ENCODE measurements at regions not wholly inside any gene's neighbourhood (a gene's known extent, or its start where the extent isn't known, plus 50 kb on each side); places are given as distances from the start of the nearest gene placed in this dataset.

DNA sequence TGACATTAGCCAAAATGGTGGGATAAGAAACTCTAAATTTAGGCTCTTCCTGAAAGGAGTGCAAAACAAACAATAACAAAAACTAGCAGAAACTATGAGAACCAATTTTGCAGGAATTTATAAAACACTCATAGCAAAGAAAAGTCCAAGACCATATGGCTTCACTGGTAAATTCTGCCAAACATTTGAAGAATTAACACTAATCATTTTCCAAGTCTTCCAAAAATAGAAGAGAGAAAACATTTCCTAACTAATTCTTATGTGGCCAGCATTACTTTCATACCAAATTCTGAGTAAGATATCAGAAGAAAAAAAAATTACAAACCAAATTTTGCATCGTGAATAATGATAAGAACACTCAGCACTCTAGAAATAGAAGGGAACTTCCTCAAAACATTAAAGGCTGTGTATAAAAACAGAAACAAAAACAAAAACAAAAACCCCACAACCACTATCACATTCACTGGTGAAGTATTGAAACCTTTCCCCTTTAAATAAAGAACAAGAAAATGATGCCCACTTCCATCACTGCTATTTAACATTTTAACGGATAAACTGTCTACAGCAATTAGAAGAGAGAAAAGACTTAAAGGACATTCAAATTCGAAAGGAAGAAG lies 524.3 kb upstream of the GALNTL6 start:
- Histone ChIP-seq H3K27ac (ENCODE audit: low read depth, low read length) (no peak overlapping the region), H3K9me3 (ENCODE audit: control insufficient read depth, insufficient read depth, low read length) (peaks cover 7% of the 10 kb centered on the region; the same call in 1 of the 2 replicates), H3K27me3 (ENCODE audit: control insufficient read depth, insufficient read depth, low read length) (no peaks in the 10 kb centered on the region), H3K4me3 (ENCODE audit: low read depth, low read length) (no peak overlapping the region)
- TF ChIP-seq, protein P1, sequence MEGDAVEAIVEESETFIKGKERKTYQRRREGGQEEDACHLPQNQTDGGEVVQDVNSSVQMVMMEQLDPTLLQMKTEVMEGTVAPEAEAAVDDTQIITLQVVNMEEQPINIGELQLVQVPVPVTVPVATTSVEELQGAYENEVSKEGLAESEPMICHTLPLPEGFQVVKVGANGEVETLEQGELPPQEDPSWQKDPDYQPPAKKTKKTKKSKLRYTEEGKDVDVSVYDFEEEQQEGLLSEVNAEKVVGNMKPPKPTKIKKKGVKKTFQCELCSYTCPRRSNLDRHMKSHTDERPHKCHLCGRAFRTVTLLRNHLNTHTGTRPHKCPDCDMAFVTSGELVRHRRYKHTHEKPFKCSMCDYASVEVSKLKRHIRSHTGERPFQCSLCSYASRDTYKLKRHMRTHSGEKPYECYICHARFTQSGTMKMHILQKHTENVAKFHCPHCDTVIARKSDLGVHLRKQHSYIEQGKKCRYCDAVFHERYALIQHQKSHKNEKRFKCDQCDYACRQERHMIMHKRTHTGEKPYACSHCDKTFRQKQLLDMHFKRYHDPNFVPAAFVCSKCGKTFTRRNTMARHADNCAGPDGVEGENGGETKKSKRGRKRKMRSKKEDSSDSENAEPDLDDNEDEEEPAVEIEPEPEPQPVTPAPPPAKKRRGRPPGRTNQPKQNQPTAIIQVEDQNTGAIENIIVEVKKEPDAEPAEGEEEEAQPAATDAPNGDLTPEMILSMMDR (IDR thresholded peaks at IDR 0.05; ENCODE audit: low read depth, low read length): no peak
- no peak for DNase-seq (ENCODE audit: low read depth, low spot score)
- ChIA-PET POLR2A (no interaction called here), CTCF (no interaction called here)

DNA sequence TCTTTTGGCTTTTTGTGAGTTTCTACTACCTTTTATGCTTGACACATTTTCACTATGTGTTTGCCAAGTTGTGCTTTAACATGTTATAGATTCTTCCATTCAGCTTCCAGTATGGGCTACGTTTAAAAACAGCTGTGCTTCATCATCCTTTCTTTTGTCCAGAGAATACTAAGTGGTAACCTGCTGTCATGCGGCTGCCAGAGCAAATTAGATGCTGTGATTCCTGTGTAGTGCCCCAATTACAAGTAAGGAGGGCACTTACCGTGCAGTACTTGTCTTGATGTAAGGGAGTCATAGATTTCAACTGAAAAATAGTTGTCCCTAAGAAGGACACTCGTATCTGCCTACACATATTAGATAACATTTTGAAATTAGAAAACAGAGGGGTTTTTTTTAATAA lies 531.8 kb upstream of the GALNTL6 start:
- POLR2A ChIA-PET: no interaction called here
- no peak for DNase-seq (ENCODE audit: low read depth, low spot score)
- CTCF ChIA-PET: no interaction called here
- Histone ChIP-seq H3K4me3 (ENCODE audit: low read depth, low read length) (no peak overlapping the region), H3K27ac (ENCODE audit: low read depth, low read length) (no peak overlapping the region), H3K27me3 (ENCODE audit: control insufficient read depth, insufficient read depth, low read length) (no peaks in the 10 kb centered on the region), H3K9me3 (ENCODE audit: control insufficient read depth, insufficient read depth, low read length) (peaks cover 3% of the 10 kb centered on the region; the same call in 1 of the 2 replicates)
- TF ChIP-seq, protein P1 (IDR thresholded peaks at IDR 0.05; ENCODE audit: low read depth, low read length): no peak

DNA sequence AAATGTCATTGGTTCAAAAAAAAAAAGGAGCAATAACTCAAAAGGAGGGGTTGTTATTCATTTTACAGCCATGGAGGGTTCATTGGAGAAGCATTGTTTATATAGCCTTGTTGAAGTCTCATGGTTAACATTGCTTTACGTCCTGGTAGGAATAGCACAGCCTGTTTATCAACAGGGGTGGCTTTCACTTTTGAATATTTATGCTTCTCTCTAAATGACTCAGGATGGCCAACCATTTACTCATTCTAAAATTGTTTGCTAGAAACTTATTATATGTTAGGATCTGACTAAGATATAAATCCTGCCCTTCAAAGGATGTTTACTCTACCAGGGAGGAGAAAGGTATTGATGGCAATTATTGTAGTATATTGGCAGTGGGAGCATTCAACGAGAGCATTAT lies 534.1 kb upstream of the GALNTL6 start:
- Histone ChIP-seq H3K27ac (ENCODE audit: low read depth, low read length) (no peak overlapping the region), H3K27me3 (ENCODE audit: control insufficient read depth, insufficient read depth, low read length) (no peaks in the 10 kb centered on the region), H3K4me3 (ENCODE audit: low read depth, low read length) (no peak overlapping the region), H3K9me3 (ENCODE audit: control insufficient read depth, insufficient read depth, low read length) (no peaks in the 10 kb centered on the region)
- DNase-seq (ENCODE audit: low read depth, low spot score): no peak
- ChIA-PET CTCF (no interaction called here), POLR2A (no interaction called here)
- TF ChIP-seq, protein P1 (IDR thresholded peaks at IDR 0.05; ENCODE audit: low read depth, low read length): no peak

DNA sequence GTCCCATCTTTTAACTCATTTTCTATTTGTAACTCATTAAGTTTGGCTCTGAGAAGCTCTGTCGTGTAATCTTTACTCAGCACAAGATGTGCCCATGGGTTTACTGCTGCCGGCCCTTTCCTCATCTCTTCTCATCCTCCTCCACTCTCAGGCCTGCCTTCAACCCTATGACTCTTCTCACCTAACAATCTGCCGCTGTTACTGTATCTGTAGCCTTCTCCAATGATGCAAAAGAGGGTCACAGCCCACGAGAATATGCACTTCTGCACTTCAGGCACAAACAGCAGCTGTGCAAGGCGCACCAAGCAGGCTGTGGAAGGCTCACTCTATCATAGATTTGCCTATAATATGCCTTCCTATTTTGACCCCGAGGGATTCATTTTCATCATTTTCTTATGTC lies 546.5 kb upstream of the GALNTL6 start:
- H3K27me3 ChIP-seq (ENCODE audit: control insufficient read depth, insufficient read depth, low read length): no peaks in the 10 kb centered on the region
- H3K9me3 ChIP-seq (ENCODE audit: control insufficient read depth, insufficient read depth, low read length): peaks cover 10% of the 10 kb centered on the region
- TF ChIP-seq, protein P1 (IDR thresholded peaks at IDR 0.05; ENCODE audit: low read depth, low read length): no peak
- ChIA-PET CTCF (no interaction called here), POLR2A (no interaction called here)
- no peak overlapping the region for H3K4me3 ChIP-seq (ENCODE audit: low read depth, low read length)
- no peak overlapping the region for H3K27ac ChIP-seq (ENCODE audit: low read depth, low read length)
- no peak for DNase-seq (ENCODE audit: low read depth, low spot score)

DNA sequence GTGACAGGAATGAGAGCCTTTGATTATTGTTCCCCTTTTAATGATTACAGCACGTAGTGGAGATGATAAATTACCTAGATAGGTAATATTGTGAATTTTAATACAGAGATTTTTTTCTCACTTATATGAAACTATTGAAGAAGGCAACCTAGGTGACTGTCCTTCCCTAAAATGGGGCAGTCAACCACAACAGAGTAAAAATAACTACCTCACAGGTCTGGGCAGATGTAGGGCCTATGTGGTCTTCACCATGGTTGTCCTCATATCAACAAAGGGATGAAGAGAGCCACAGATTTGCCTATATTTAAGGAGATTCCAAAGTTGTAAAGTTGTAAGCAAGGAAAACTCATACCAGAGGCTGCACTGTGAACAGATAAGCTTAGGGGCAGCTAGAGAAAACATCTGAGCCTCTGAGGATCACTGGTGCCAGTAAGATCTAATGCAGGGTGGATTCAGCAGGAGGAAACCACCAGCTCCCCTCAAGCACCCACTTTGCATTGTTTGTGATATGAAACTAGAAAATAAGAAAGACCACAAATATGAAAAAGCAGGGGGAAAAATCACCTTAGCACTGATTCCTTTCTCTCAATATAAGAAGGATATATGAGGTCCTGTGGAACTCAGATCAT lies 547.9 kb upstream of the GALNTL6 start:
- ChIA-PET CTCF (no interaction called here), POLR2A (no interaction called here)
- no peak overlapping the region for H3K4me3 ChIP-seq (ENCODE audit: low read depth, low read length)
- H3K9me3 ChIP-seq (ENCODE audit: control insufficient read depth, insufficient read depth, low read length): peaks cover 10% of the 10 kb centered on the region
- TF ChIP-seq, protein P1 (IDR thresholded peaks at IDR 0.05; ENCODE audit: low read depth, low read length): no peak
- H3K27ac ChIP-seq (ENCODE audit: low read depth, low read length): no peak overlapping the region
- no peaks in the 10 kb centered on the region for H3K27me3 ChIP-seq (ENCODE audit: control insufficient read depth, insufficient read depth, low read length)
- DNase-seq (ENCODE audit: low read depth, low spot score): no peak
